OCI-LY7 (cell line): ENCODE measurements at regions not wholly inside any gene's neighbourhood (a gene's known extent, or its start where the extent isn't known, plus 50 kb on each side); places are given as distances from the start of the nearest gene placed in this dataset.

Experiments used
- BruUV-seq: library from RNA; stranded (reverse); fragments of 400-500 nt; replicated peaks from 2 replicates; lab custom pipeline; 2021; lab: Mats Ljungman, UMichigan
- CTCF ChIA-PET: fragments of 300-600 bp; sonication (Branson Sonifier 250); formaldehyde crosslinking; loops from one replicate; lab custom pipeline; 2022; ENCODE audit warnings: antibody characterized with exemption; ENCODE audit not compliant: unreplicated experiment; lab: Charles Lee
- POLR2A ChIA-PET: fragments of 300-600 bp; sonication (Branson Sonifier 250); formaldehyde crosslinking; loops from one replicate; lab custom pipeline; 2022; ENCODE audit warnings: antibody characterized with exemption; lab: Charles Lee
- DNase-seq: peaks from one replicate; pipeline ENCODE4 v3.0.0-alpha.2; 2015; ENCODE audit warnings: low spot score
- H2AFZ ChIP-seq: fragments of 200-600 bp; sonication (generic), shearing (Covaris generic); 2 replicates; pipeline ENCODE4 v1.6.1; 2014; ENCODE audit warnings: mild to moderate bottlenecking, antibody characterized with exemption, low read length, moderate library complexity
- H3K27ac ChIP-seq: fragments of 200-600 bp; sonication (generic); 2 replicates; pipeline ENCODE4 v1.5.1; 2014; ENCODE audit warnings: mixed run types, low read depth, mild to moderate bottlenecking, moderate library complexity, low read length, inconsistent platforms; ENCODE audit not compliant: poor library complexity, severe bottlenecking
- H3K36me3 ChIP-seq: fragments of 200-600 bp; sonication (generic); 2 replicates; pipeline ENCODE4 v1.6.1; 2014; ENCODE audit warnings: mild to moderate bottlenecking, antibody characterized with exemption, low read length, moderate library complexity, mixed read lengths; ENCODE audit not compliant: insufficient read depth
- H3K4me1 ChIP-seq: fragments of 200-600 bp; sonication (generic); 2 replicates; pipeline ENCODE4 v1.5.1; 2014; ENCODE audit warnings: mild to moderate bottlenecking, low read length; ENCODE audit not compliant: insufficient read depth, poor library complexity, severe bottlenecking
- H3K4me2 ChIP-seq: fragments of 200-600 bp; sonication (generic); 2 replicates; pipeline ENCODE4 v1.6.1; 2014; ENCODE audit warnings: mild to moderate bottlenecking, low read length
- H3K4me3 ChIP-seq: fragments of 200-600 bp; sonication (generic); 2 replicates; pipeline ENCODE4 v1.5.1; 2014; ENCODE audit warnings: mild to moderate bottlenecking, low read depth, low read length; ENCODE audit not compliant: poor library complexity, severe bottlenecking
- H3K79me2 ChIP-seq: fragments of 200-600 bp; sonication (generic); 2 replicates; pipeline ENCODE4 v1.6.1; 2016; ENCODE audit warnings: low read depth, mild to moderate bottlenecking, low read length, moderate library complexity, mixed read lengths; ENCODE audit not compliant: insufficient read depth
- H3K9me2 ChIP-seq: fragments of 200-600 bp; sonication (generic); 2 replicates; pipeline ENCODE4 v1.6.1; 2016; ENCODE audit warnings: mild to moderate bottlenecking, low read length, mixed read lengths; ENCODE audit not compliant: insufficient read depth
- H3K9me3 ChIP-seq: fragments of 200-600 bp; sonication (generic); 2 replicates; pipeline ENCODE4 v1.6.1; 2014; ENCODE audit warnings: mild to moderate bottlenecking, mixed run types, low read length, mixed read lengths
- H4K20me1 ChIP-seq: fragments of 200-600 bp; sonication (generic); 2 replicates; pipeline ENCODE4 v1.6.1; 2014; ENCODE audit warnings: mild to moderate bottlenecking, antibody characterized with exemption, low read length, moderate library complexity, mixed read lengths; ENCODE audit not compliant: insufficient read depth
- EZH2phosphoT487 ChIP-seq: fragments of 200-600 bp; sonication (generic); IDR thresholded peaks from 2 replicates; pipeline ENCODE4 v1.6.1; 2018; ENCODE audit warnings: low read depth, borderline replicate concordance, mild to moderate bottlenecking, mixed run types, antibody characterized with exemption, low read length, moderate library complexity, mixed read lengths
- intact Hi-C: fragments of 100-400 bp; cut with micrococcal nuclease; formaldehyde crosslinking; loops from one replicate; pipeline ENCODE4 v1.10.0; 2022; ENCODE audit not compliant: unreplicated experiment
- TF ChIP-seq, protein P1 (sequence below): fragments of 200-600 bp; sonication (generic); conservative IDR thresholded peaks from 2 replicates; pipeline ENCODE4 v1.5.1; 2014; ENCODE audit warnings: mild to moderate bottlenecking, antibody characterized with exemption, low read length, moderate library complexity, mixed read lengths

DNA sequence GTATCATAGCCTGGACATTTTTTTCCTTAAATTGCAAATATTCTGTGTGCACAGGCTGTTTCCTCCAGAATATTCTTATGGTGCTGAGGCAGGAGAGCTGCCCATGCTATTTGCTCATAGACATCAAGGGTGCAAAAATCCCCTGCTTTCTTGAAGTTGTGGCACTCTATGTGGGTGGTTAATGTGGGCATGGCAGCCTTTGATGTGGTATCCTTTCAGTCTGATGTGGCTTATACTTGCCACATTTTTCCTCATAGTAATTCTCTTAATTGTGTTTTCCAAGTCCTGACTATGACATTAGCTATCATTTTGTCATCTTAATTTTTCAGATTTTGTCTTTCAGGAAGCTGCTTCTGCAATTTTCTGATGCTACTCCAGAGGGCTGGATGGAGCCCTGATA, 353.3 kb downstream of the YTHDC2 start:
- Histone ChIP-seq H2AFZ (no peak overlapping the region), H3K27ac (no peak overlapping the region), H4K20me1 (no peaks in the 10 kb centered on the region), H3K9me2 (no peaks in the 10 kb centered on the region; the same call in 1 of the 2 replicates), H3K4me1 (no peaks in the 10 kb centered on the region), H3K36me3 (no peaks in the 10 kb centered on the region), H3K4me3 (no peak overlapping the region), H3K9me3 (no peaks in the 10 kb centered on the region), H3K79me2 (no peaks in the 10 kb centered on the region), H3K4me2 (no peak overlapping the region)
- ChIA-PET POLR2A (no interaction called here), CTCF (no interaction called here)
- no TSS peak for BruUV-seq
- intact Hi-C loops, result no loop called here
- DNase-seq, result no peak
- TF ChIP-seq, protein P1, sequence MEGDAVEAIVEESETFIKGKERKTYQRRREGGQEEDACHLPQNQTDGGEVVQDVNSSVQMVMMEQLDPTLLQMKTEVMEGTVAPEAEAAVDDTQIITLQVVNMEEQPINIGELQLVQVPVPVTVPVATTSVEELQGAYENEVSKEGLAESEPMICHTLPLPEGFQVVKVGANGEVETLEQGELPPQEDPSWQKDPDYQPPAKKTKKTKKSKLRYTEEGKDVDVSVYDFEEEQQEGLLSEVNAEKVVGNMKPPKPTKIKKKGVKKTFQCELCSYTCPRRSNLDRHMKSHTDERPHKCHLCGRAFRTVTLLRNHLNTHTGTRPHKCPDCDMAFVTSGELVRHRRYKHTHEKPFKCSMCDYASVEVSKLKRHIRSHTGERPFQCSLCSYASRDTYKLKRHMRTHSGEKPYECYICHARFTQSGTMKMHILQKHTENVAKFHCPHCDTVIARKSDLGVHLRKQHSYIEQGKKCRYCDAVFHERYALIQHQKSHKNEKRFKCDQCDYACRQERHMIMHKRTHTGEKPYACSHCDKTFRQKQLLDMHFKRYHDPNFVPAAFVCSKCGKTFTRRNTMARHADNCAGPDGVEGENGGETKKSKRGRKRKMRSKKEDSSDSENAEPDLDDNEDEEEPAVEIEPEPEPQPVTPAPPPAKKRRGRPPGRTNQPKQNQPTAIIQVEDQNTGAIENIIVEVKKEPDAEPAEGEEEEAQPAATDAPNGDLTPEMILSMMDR, result no peak
- TF ChIP-seq EZH2phosphoT487, result no peak

DNA sequence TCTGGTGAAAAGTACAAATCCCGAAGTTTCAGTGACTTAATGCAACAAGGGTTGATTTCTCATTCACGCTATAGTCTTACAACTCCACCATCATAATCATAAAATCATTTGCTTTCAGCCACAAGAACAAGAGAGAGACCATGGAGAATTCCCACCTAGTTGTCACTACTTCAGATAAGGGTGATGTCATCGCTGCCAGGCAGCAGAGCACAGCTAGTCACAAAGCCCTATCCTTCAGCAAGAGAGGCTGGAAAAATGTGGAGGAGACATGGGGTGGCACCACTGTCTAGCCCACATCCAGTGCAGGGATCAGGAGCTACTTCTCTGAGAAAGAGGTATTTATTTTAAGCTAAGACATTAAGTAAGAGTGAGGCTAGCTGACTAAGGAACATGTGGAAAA, 356.1 kb downstream of the YTHDC2 start:
- H3K36me3 ChIP-seq, result no peaks in the 10 kb centered on the region
- H3K79me2 ChIP-seq, result no peaks in the 10 kb centered on the region
- H3K9me3 ChIP-seq, result no peaks in the 10 kb centered on the region
- ChIA-PET POLR2A (no interaction called here), CTCF (no interaction called here)
- no peaks in the 10 kb centered on the region for H4K20me1 ChIP-seq
- no peak overlapping the region for H2AFZ ChIP-seq
- no TSS peak for BruUV-seq
- H3K4me3 ChIP-seq, result no peak overlapping the region
- no peak for TF ChIP-seq EZH2phosphoT487
- TF ChIP-seq, protein P1, result no peak
- no peak for DNase-seq
- H3K4me1 ChIP-seq, result no peaks in the 10 kb centered on the region
- H3K27ac ChIP-seq, result no peak overlapping the region
- H3K4me2 ChIP-seq, result no peak overlapping the region
- intact Hi-C loops, result no loop called here
- no peaks in the 10 kb centered on the region for H3K9me2 ChIP-seq

DNA sequence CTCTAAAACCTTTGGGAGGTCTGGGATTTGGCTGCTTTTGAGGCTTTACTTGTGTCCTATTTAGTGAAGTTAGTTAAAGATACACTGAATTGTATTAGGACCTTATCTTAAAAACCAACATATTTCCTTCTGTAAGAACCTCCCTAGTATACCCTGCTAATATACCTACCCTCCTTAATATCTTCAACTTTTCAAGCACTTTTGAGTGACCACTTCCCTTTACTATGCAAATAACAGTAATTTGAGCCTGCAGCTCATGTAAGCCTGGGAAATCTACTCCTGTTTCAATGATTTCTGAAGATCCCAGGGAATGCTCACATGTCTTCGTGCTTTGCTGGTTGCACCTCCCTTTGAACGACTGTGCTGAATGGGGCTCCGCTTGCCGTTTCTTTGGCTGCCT, 358.5 kb downstream of the YTHDC2 start:
- no peak for DNase-seq
- TF ChIP-seq, protein P1, result no peak
- TF ChIP-seq EZH2phosphoT487, result no peak

More for the DNA sequence above, 358.5 kb downstream of the YTHDC2 start:
- H3K4me2 ChIP-seq, result no peak overlapping the region
- no peaks in the 10 kb centered on the region for H3K36me3 ChIP-seq
- ChIA-PET CTCF (no interaction called here), POLR2A (no interaction called here)
- H3K27ac ChIP-seq, result no peak overlapping the region
- no TSS peak for BruUV-seq
- H3K4me1 ChIP-seq, result no peaks in the 10 kb centered on the region
- no peaks in the 10 kb centered on the region for H3K9me3 ChIP-seq
- no peak overlapping the region for H2AFZ ChIP-seq
- intact Hi-C loops, result no loop called here
- no peaks in the 10 kb centered on the region for H3K9me2 ChIP-seq
- H3K79me2 ChIP-seq, result no peaks in the 10 kb centered on the region
- no peak overlapping the region for H3K4me3 ChIP-seq
- no peaks in the 10 kb centered on the region for H4K20me1 ChIP-seq
